PFSK-1 (cell line): ENCODE measurements at regions not wholly inside any gene's neighbourhood (a gene's known extent, or its start where the extent isn't known, plus 50 kb on each side); places are given as distances from the start of the nearest gene placed in this dataset.

Experiments used
- FOXP2 ChIP-seq: optimal IDR thresholded peaks from 2 replicates; pipeline ENCODE3; 2011; ENCODE audit warnings: borderline replicate concordance, control low read depth, inconsistent platforms; ENCODE audit not compliant: insufficient read depth; ENCODE audit errors: extremely low read length, extremely low read depth
- POLR2AphosphoS5 ChIP-seq: IDR thresholded peaks from 2 replicates; pipeline ENCODE4 v1.6.1; 2012; ENCODE audit warnings: low read depth, mild to moderate bottlenecking, control low read depth, low read length, moderate library complexity
- SIN3A ChIP-seq: IDR thresholded peaks from 2 replicates; pipeline ENCODE4 v1.6.1; 2012; ENCODE audit warnings: mild to moderate bottlenecking, low read length, moderate library complexity, borderline replicate concordance; ENCODE audit not compliant: insufficient read depth
- TAF1 ChIP-seq: IDR thresholded peaks from 2 replicates; pipeline ENCODE4 v1.6.1; 2012; ENCODE audit warnings: low read length, control low read depth, borderline replicate concordance; ENCODE audit not compliant: insufficient read depth
- TF ChIP-seq, protein P1 (sequence below), 2 experiments: IDR thresholded peaks; 2 replicates each; pipeline versions ENCODE4 v1.6.1 to v1.8.0; 2011 to 2012; ENCODE audit warnings: low read depth in 2 of 2, low read length in 2 of 2, control low read depth in 1 of 2, inconsistent platforms in 1 of 2, mild to moderate bottlenecking in 1 of 2, moderate library complexity in 1 of 2; ENCODE audit not compliant: insufficient read depth in 1 of 2

DNA sequence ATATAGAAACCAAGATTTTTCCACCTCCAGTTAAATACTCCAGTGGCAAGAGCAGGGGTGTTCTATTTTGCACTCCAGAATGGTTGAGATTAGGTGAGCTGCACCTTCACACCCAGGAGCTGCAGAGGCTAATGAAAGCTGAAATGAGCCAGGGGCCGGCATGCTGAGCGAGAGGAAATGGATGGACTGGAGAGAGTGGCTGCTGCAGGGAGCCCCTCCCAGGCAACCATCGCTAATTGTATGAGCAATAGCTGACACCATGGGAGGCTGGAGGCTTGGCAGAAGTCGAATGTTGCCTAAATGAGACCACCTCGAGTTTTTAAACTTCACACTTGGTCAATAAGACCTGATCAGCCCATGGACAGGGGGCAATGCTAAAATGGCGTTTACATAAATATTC, 301.8 kb upstream of the TMPO start:
- TF ChIP-seq POLR2AphosphoS5 (no peak), TAF1 (no peak), SIN3A (no peak), FOXP2 (no peak)
- TF ChIP-seq, protein P1, sequence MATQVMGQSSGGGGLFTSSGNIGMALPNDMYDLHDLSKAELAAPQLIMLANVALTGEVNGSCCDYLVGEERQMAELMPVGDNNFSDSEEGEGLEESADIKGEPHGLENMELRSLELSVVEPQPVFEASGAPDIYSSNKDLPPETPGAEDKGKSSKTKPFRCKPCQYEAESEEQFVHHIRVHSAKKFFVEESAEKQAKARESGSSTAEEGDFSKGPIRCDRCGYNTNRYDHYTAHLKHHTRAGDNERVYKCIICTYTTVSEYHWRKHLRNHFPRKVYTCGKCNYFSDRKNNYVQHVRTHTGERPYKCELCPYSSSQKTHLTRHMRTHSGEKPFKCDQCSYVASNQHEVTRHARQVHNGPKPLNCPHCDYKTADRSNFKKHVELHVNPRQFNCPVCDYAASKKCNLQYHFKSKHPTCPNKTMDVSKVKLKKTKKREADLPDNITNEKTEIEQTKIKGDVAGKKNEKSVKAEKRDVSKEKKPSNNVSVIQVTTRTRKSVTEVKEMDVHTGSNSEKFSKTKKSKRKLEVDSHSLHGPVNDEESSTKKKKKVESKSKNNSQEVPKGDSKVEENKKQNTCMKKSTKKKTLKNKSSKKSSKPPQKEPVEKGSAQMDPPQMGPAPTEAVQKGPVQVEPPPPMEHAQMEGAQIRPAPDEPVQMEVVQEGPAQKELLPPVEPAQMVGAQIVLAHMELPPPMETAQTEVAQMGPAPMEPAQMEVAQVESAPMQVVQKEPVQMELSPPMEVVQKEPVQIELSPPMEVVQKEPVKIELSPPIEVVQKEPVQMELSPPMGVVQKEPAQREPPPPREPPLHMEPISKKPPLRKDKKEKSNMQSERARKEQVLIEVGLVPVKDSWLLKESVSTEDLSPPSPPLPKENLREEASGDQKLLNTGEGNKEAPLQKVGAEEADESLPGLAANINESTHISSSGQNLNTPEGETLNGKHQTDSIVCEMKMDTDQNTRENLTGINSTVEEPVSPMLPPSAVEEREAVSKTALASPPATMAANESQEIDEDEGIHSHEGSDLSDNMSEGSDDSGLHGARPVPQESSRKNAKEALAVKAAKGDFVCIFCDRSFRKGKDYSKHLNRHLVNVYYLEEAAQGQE (IDR thresholded peaks at IDR 0.05; ENCODE audit: insufficient read depth in 1 of 2, low read depth in 2 of 2, low read length in 2 of 2), result no peak
